ENCODE measurements at regions not wholly inside any gene's neighbourhood (a gene's known extent, or its start where the extent isn't known, plus 50 kb on each side); places are given as distances from the start of the nearest gene placed in this dataset.

GRCh38 chr7:67475293-67475692, 478.7 kb downstream of the TYW1 start:
- TF ChIP-seq CTCF (conservative IDR thresholded peaks at IDR 0.05; ENCODE audit: low read length) = no peak
- TF ChIP-seq EZH2phosphoT487 (IDR thresholded peaks at IDR 0.05; ENCODE audit: borderline replicate concordance) = no peak
